B cell (primary cell): ENCODE measurements at regions not wholly inside any gene's neighbourhood (a gene's known extent, or its start where the extent isn't known, plus 50 kb on each side); places are given as distances from the start of the nearest gene placed in this dataset.

ENCODE experiments used
- ATAC-seq: fragments of 200-7000 bp; cut with Tn5 transposase; one replicate; pipeline ENCODE4 v1.10.0; 2021; ENCODE audit warnings: low read depth, mild to moderate bottlenecking, moderate number of reproducible peaks, moderate library complexity
- CTCF ChIA-PET: fragments of 350-600 bp; sonication (Branson Sonifier 250); formaldehyde crosslinking; loops from one replicate; lab custom pipeline; 2021; ENCODE audit warnings: antibody characterized with exemption, inconsistent platforms; lab: Charles Lee
- POLR2A ChIA-PET: fragments of 350-600 bp; sonication (Branson Sonifier 250); formaldehyde crosslinking; loops from one replicate; lab custom pipeline; 2021; ENCODE audit warnings: antibody characterized with exemption; lab: Charles Lee
- DNase-seq: peaks from one replicate; pipeline ENCODE4 v3.0.0; 2013
- H2AFZ ChIP-seq: 2 replicates; pipeline ENCODE4 v1.6.1; 2012; ENCODE audit warnings: mild to moderate bottlenecking, low read depth, low read length; ENCODE audit not compliant: insufficient read depth, poor library complexity, severe bottlenecking
- H3K27ac ChIP-seq, 2 donors: 1 replicate in 1 of 2; 2 replicates in 1 of 2; pipeline ENCODE4 v1.5.1; 2012 to 2013; ENCODE audit warnings: low read length in 2 of 2, mild to moderate bottlenecking in 2 of 2, moderate library complexity in 1 of 2
- H3K27me3 ChIP-seq, 4 experiments: fragments of 200-600 bp in 1 of 4; sonication (generic) in 1 of 4; replicated peaks in 1 of 4; 1 replicate in 2 of 4; 2 replicates in 2 of 4; pipeline versions ENCODE4 v1.6.1 to v1.7.0; 2013 to 2016; ENCODE audit warnings: low read length in 3 of 4, mild to moderate bottlenecking in 2 of 4, mixed read lengths in 1 of 4, moderate library complexity in 1 of 4; ENCODE audit not compliant: insufficient read depth in 4 of 4, control insufficient read depth in 3 of 4; ENCODE audit errors: control extremely low read depth in 1 of 4
- H3K36me3 ChIP-seq, 2 experiments: replicated peaks in 1 of 2; 1 replicate in 1 of 2; 2 replicates in 1 of 2; pipeline versions ENCODE4 v1.6.1 to v1.7.1; 2013; ENCODE audit warnings: low read length in 1 of 2; ENCODE audit not compliant: insufficient read depth in 2 of 2, control insufficient read depth in 1 of 2; ENCODE audit errors: control extremely low read depth in 1 of 2, extremely low read depth in 1 of 2
- H3K4me1 ChIP-seq, 2 donors: fragments of 200-600 bp in 1 of 2; sonication (generic) in 1 of 2; 1 replicate in 1 of 2; 2 replicates in 1 of 2; pipeline versions ENCODE4 v1.5.1 to v1.6.1; 2013 to 2017; ENCODE audit warnings: low read length in 2 of 2; ENCODE audit not compliant: control insufficient read depth in 2 of 2, insufficient read depth in 2 of 2
- H3K4me2 ChIP-seq: replicated peaks from 2 replicates; pipeline ENCODE3; 2012; ENCODE audit warnings: mild to moderate bottlenecking, low read depth, low read length; ENCODE audit not compliant: poor library complexity, severe bottlenecking
- H3K4me3 ChIP-seq, 5 experiments: fragments of 200-600 bp in 1 of 5; sonication (generic) in 1 of 5; 1 replicate in 3 of 5; 2 replicates in 2 of 5; pipeline versions ENCODE4 v1.5.1 to v1.7.0; 2011 to 2016; ENCODE audit warnings: low read length in 4 of 5, mild to moderate bottlenecking in 4 of 5, low read depth in 2 of 5, control low read depth in 1 of 5, moderate library complexity in 1 of 5; ENCODE audit not compliant: insufficient read depth in 1 of 5; ENCODE audit errors: control extremely low read depth in 1 of 5, extremely low read depth in 1 of 5
- H3K79me2 ChIP-seq: fragments of 200-600 bp; sonication (generic); one replicate; pipeline ENCODE4 v1.6.0; 2016; ENCODE audit warnings: low read length; ENCODE audit not compliant: control insufficient read depth, insufficient read depth
- H3K9ac ChIP-seq: fragments of 200-600 bp; sonication (generic); 2 replicates; pipeline ENCODE4 v1.6.1; 2017; ENCODE audit warnings: mild to moderate bottlenecking, low read length, moderate library complexity
- H3K9me3 ChIP-seq, 3 donors: one replicate each; pipeline versions ENCODE4 v1.6.1 to v1.7.1; 2013; ENCODE audit warnings: low read length in 2 of 3; ENCODE audit not compliant: control insufficient read depth in 2 of 3, insufficient read depth in 1 of 3; ENCODE audit errors: control extremely low read depth in 1 of 3
- H4K20me1 ChIP-seq: 2 replicates; pipeline ENCODE4 v1.6.0; 2012; ENCODE audit warnings: mild to moderate bottlenecking, low read length; ENCODE audit not compliant: insufficient read depth, control insufficient read depth, poor library complexity, severe bottlenecking
- H3K27ac Mint-ChIP-seq: one replicate; pipeline ENCODE4 v1.8.0; 2021; ENCODE audit warnings: mixed read lengths
- H3K27me3 Mint-ChIP-seq: one replicate; pipeline ENCODE4 v1.8.0; 2021; ENCODE audit warnings: mixed read lengths
- H3K4me1 Mint-ChIP-seq: one replicate; pipeline ENCODE4 v1.8.0; 2021; ENCODE audit warnings: mixed read lengths
- H3K4me3 Mint-ChIP-seq: one replicate; pipeline ENCODE4 v1.8.0; 2021; ENCODE audit warnings: mixed read lengths
- H3K9me3 Mint-ChIP-seq: one replicate; pipeline ENCODE4 v1.8.0; 2022; ENCODE audit warnings: mixed read lengths; ENCODE audit not compliant: insufficient read depth
- CTCF ChIP-seq: fragments of 200-600 bp; IDR thresholded peaks from one replicate; pipeline ENCODE4 v1.8.0; 2022; ENCODE audit warnings: antibody characterized with exemption, mild to moderate bottlenecking
- EZH2 ChIP-seq: IDR thresholded peaks from 2 replicates; pipeline ENCODE4 v1.6.1; 2012; ENCODE audit warnings: borderline replicate concordance, low read depth, mild to moderate bottlenecking, moderate library complexity, low read length; ENCODE audit not compliant: insufficient read depth, poor library complexity, severe bottlenecking
- WGBS: methylation state at CpG from one replicate; pipeline ENCODE4 v1.1.5; 2013; ENCODE audit warnings: missing lambda C conversion rate; ENCODE audit not compliant: insufficient coverage; 5-methylcytosine and 5-hydroxymethylcytosine counted together
- intact Hi-C: fragments of 100-400 bp; cut with micrococcal nuclease; formaldehyde crosslinking; loops from one replicate; pipeline ENCODE4 v1.10.0; 2022

- Histone ChIP-seq H3K9me3 (no peaks in the 10 kb centered on the region), H3K4me1 (no peaks in the 10 kb centered on the region), H3K4me2 (no peak overlapping the region), H3K36me3 (no peaks in the 10 kb centered on the region), H3K27me3 (no peaks in the 10 kb centered on the region), H3K4me3 (no peak overlapping the region), H3K79me2 (no peaks in the 10 kb centered on the region), H3K9ac (no peak overlapping the region), H4K20me1 (no peaks in the 10 kb centered on the region), H3K27ac (no peak overlapping the region), H2AFZ (no peak overlapping the region)
- Mint-ChIP-seq H3K27me3 (no peaks in the 10 kb centered on the region), H3K27ac (no peak overlapping the region), H3K9me3 (no peaks in the 10 kb centered on the region), H3K4me3 (no peak overlapping the region), H3K4me1 (no peaks in the 10 kb centered on the region)
- WGBS = no CpG with 5 or more reads among the region's 3 CpGs
- TF ChIP-seq EZH2 (no peak), CTCF (no peak)
- intact Hi-C loops = no loop called here
- DNase-seq (no peak), ATAC-seq (no peak)
- CTCF ChIA-PET = no interaction called here
- POLR2A ChIA-PET = no interaction called here
Observed at GRCh38 chr2:226066391-226066790, 666.9 kb downstream of the NYAP2 start.

- no peak overlapping the region for H3K4me3 ChIP-seq
- no peak overlapping the region for H3K27ac ChIP-seq
- Mint-ChIP-seq H3K4me3 (no peak overlapping the region), H3K27ac (no peak overlapping the region), H3K4me1 (no peaks in the 10 kb centered on the region), H3K27me3 (no peaks in the 10 kb centered on the region), H3K9me3 (no peaks in the 10 kb centered on the region)
- no peak for ATAC-seq
- no peaks in the 10 kb centered on the region for H3K27me3 ChIP-seq
- TF ChIP-seq CTCF = no peak
- TF ChIP-seq EZH2 = no peak
- H3K4me2 ChIP-seq = no peak overlapping the region
- CTCF ChIA-PET = no interaction called here
- H3K9me3 ChIP-seq = no peaks in the 10 kb centered on the region
- no peaks in the 10 kb centered on the region for H3K4me1 ChIP-seq
- no peaks in the 10 kb centered on the region for H3K79me2 ChIP-seq
- no peaks in the 10 kb centered on the region for H3K36me3 ChIP-seq
- H3K9ac ChIP-seq = no peak overlapping the region
- intact Hi-C loops = no loop called here
- POLR2A ChIA-PET = no interaction called here
- H4K20me1 ChIP-seq = no peaks in the 10 kb centered on the region
- H2AFZ ChIP-seq = no peak overlapping the region
- WGBS = no CpG with 5 or more reads among the region's 1 CpG
- DNase-seq = no peak
Observed at GRCh38 chr2:226064932-226065570, 665.5 kb downstream of the NYAP2 start.
